GM19463 (cell line): ENCODE measurements at regions not wholly inside any gene's neighbourhood (a gene's known extent, or its start where the extent isn't known, plus 50 kb on each side); places are given as distances from the start of the nearest gene placed in this dataset.

Experiments used
- ATAC-seq: cut with Tn5 transposase; IDR thresholded peaks from one replicate; pipeline ENCODE4 v1.9.1; 2021; ENCODE audit warnings: mild to moderate bottlenecking, moderate library complexity; ENCODE audit not compliant: unreplicated experiment

GRCh38 chr3:59268170-59268569, 218.3 kb upstream of the CFAP20DC start:
- ATAC-seq = no peak

- ATAC-seq = no peak
Measured at GRCh38 chr3:59267021-59267420, 217.2 kb upstream of the CFAP20DC start.

- ATAC-seq = no peak
Measured at GRCh38 chr3:59266551-59266950, 216.7 kb upstream of the CFAP20DC start.

- no peak for ATAC-seq
Measured at GRCh38 chr3:59265566-59265965, 215.7 kb upstream of the CFAP20DC start.

- ATAC-seq = no peak
Measured at GRCh38 chr3:59264366-59264765, 214.5 kb upstream of the CFAP20DC start.

- ATAC-seq = no peak
Measured at GRCh38 chr3:59263152-59263551, 213.3 kb upstream of the CFAP20DC start.

GRCh38 chr3:59262076-59262498, 212.3 kb upstream of the CFAP20DC start:
- ATAC-seq = peak; percentile 91

- no peak for ATAC-seq
Measured at GRCh38 chr3:59261009-59261408, 211.2 kb upstream of the CFAP20DC start.

- no peak for ATAC-seq
Measured at GRCh38 chr3:59258550-59259260, 208.9 kb upstream of the CFAP20DC start.

GRCh38 chr3:59257506-59257905, 207.7 kb upstream of the CFAP20DC start:
- ATAC-seq = no peak

GRCh38 chr3:59256230-59256629, 206.4 kb upstream of the CFAP20DC start:
- no peak for ATAC-seq

- no peak for ATAC-seq
Measured at GRCh38 chr3:59254976-59255375, 205.2 kb upstream of the CFAP20DC start.

- ATAC-seq = no peak
Measured at GRCh38 chr3:59254433-59254832, 204.6 kb upstream of the CFAP20DC start.

GRCh38 chr3:59253523-59253922, 203.7 kb upstream of the CFAP20DC start:
- ATAC-seq = no peak

- ATAC-seq = no peak
Measured at GRCh38 chr3:59251869-59252268, 202.0 kb upstream of the CFAP20DC start.

GRCh38 chr3:59250600-59250999, 200.8 kb upstream of the CFAP20DC start:
- no peak for ATAC-seq

GRCh38 chr3:59249698-59250361, 200.0 kb upstream of the CFAP20DC start:
- ATAC-seq = no peak

GRCh38 chr3:59249004-59249403, 199.2 kb upstream of the CFAP20DC start:
- no peak for ATAC-seq

- peak; percentile 54 for ATAC-seq
Measured at GRCh38 chr3:59247402-59247841, 197.6 kb upstream of the CFAP20DC start.

- peak; percentile 39 for ATAC-seq
Measured at GRCh38 chr3:59246719-59247401, 197.0 kb upstream of the CFAP20DC start.

- no peak for ATAC-seq
Measured at GRCh38 chr3:59245859-59246501, 196.2 kb upstream of the CFAP20DC start.
